Endothelial cell of umbilical vein (primary cell): ENCODE measurements at regions not wholly inside any gene's neighbourhood (a gene's known extent, or its start where the extent isn't known, plus 50 kb on each side); places are given as distances from the start of the nearest gene placed in this dataset.
"Not testable (repeated sequence)": the region's sequence is repeated elsewhere in the genome, so short reads cannot be mapped to it uniquely, and the experiment has no call there.

Source experiments
- BruUV-seq: library from RNA; stranded (reverse); fragments of 400-500 nt; replicated peaks from 2 replicates; lab custom pipeline; 2021; lab: Mats Ljungman, UMichigan
- CTCF ChIA-PET: fragments of 300-600, 350-600 bp; sonication (Branson Sonifier 250); formaldehyde crosslinking; loops from one replicate; lab custom pipeline; 2021; ENCODE audit warnings: antibody characterized with exemption, inconsistent platforms; lab: Charles Lee
- POLR2A ChIA-PET: fragments of 300-600, 350-600 bp; sonication (Branson Sonifier 250); formaldehyde crosslinking; loops from one replicate; lab custom pipeline; 2021; ENCODE audit warnings: antibody characterized with exemption, inconsistent platforms; lab: Charles Lee
- DNase-seq: peaks from one replicate; pipeline ENCODE4 v3.0.0-alpha.2; 2011; ENCODE audit warnings: low read depth, low spot score
- FAIRE-seq: peaks from 2 replicates; lab custom pipeline; 2011; peaks lifted over from hg19 to GRCh38; lab: Jason Lieb, UNC
- H2AFZ ChIP-seq: 2 replicates; pipeline ENCODE4 v1.6.0; 2012; ENCODE audit warnings: low read depth, low read length, control low read depth, inconsistent platforms
- H3K27ac ChIP-seq: 2 replicates; pipeline ENCODE4 v1.5.1; 2011; ENCODE audit warnings: low read depth, mild to moderate bottlenecking, control low read depth, low read length, moderate library complexity; ENCODE audit not compliant: insufficient read depth
- H3K27me3 ChIP-seq, 2 experiments: 2 replicates each; pipeline versions ENCODE4 v1.6.0 to v1.6.1; 2011; ENCODE audit warnings: low read length in 2 of 2, mixed read lengths in 1 of 2; ENCODE audit not compliant: control insufficient read depth in 2 of 2, insufficient read depth in 2 of 2
- H3K36me3 ChIP-seq, 2 experiments: 2 replicates in 1 of 2; 3 replicates in 1 of 2; pipeline ENCODE4 v1.5.1; 2011; ENCODE audit warnings: low read length in 2 of 2, mild to moderate bottlenecking in 1 of 2, moderate library complexity in 1 of 2; ENCODE audit not compliant: control insufficient read depth in 2 of 2, insufficient read depth in 2 of 2; ENCODE audit errors: extremely low read depth in 1 of 2
- H3K4me1 ChIP-seq: 3 replicates; pipeline ENCODE4 v1.5.1; 2011; ENCODE audit warnings: mild to moderate bottlenecking, low read length; ENCODE audit not compliant: control insufficient read depth, insufficient read depth; ENCODE audit errors: extremely low read depth
- H3K4me2 ChIP-seq: 2 replicates; pipeline ENCODE4 v1.6.1; 2011; ENCODE audit warnings: low read length, control low read depth, mixed read lengths; ENCODE audit not compliant: insufficient read depth
- H3K4me3 ChIP-seq, 3 experiments: fragments of 200-600 bp in 1 of 3; sonication (generic), shearing (Covaris generic) in 1 of 3; replicated peaks in 1 of 3; 2 replicates each; pipeline ENCODE4 v1.5.1; 2011 to 2016; ENCODE audit warnings: control low read depth in 3 of 3, low read length in 3 of 3, mild to moderate bottlenecking in 2 of 3, inconsistent platforms in 1 of 3, low read depth in 1 of 3, moderate library complexity in 1 of 3; ENCODE audit not compliant: insufficient read depth in 1 of 3
- H3K79me2 ChIP-seq: 2 replicates; pipeline ENCODE4 v1.6.0; 2012; ENCODE audit warnings: low read length, inconsistent platforms; ENCODE audit not compliant: control insufficient read depth, insufficient read depth
- H3K9ac ChIP-seq: replicated peaks from 2 replicates; pipeline ENCODE3; 2011; ENCODE audit warnings: low read length, control low read depth; ENCODE audit not compliant: insufficient read depth; ENCODE audit errors: extremely low read depth
- H3K9me1 ChIP-seq: replicated peaks from 3 replicates; pipeline ENCODE4 v1.6.0; 2011; ENCODE audit warnings: mild to moderate bottlenecking, low read length; ENCODE audit not compliant: control insufficient read depth, insufficient read depth; ENCODE audit errors: extremely low read depth
- H3K9me3 ChIP-seq: replicated peaks from 2 replicates; pipeline ENCODE4 v1.5.1; 2012; ENCODE audit warnings: low read length, inconsistent platforms; ENCODE audit not compliant: control insufficient read depth, insufficient read depth
- H4K20me1 ChIP-seq: replicated peaks from 2 replicates; pipeline ENCODE3; 2011; ENCODE audit warnings: mild to moderate bottlenecking, low read length; ENCODE audit not compliant: control insufficient read depth, insufficient read depth; ENCODE audit errors: extremely low read depth
- CTCF ChIP-seq, 2 donors: IDR thresholded peaks; 1 replicate in 1 of 2; 2 replicates in 1 of 2; pipeline ENCODE4 v1.5.1; 2011; ENCODE audit warnings: low read length in 2 of 2, mild to moderate bottlenecking in 2 of 2, moderate library complexity in 2 of 2, control low read depth in 1 of 2, inconsistent platforms in 1 of 2, low read depth in 1 of 2; ENCODE audit not compliant: insufficient read depth in 1 of 2; ENCODE audit errors: extremely low read depth in 1 of 2
- EZH2 ChIP-seq: IDR thresholded peaks from 2 replicates; pipeline ENCODE4 v1.6.1; 2012; ENCODE audit warnings: borderline replicate concordance, low read depth, mild to moderate bottlenecking, moderate library complexity, low read length, inconsistent platforms; ENCODE audit not compliant: severe bottlenecking
- FOS ChIP-seq: IDR thresholded peaks from 2 replicates; pipeline ENCODE4 v1.6.1; 2011; ENCODE audit warnings: mild to moderate bottlenecking, low read length, moderate library complexity, borderline replicate concordance; ENCODE audit not compliant: insufficient read depth
- GATA2 ChIP-seq: IDR thresholded peaks from 2 replicates; pipeline ENCODE4 v1.7.0; 2011; ENCODE audit warnings: low read depth, mild to moderate bottlenecking, moderate library complexity, mixed read lengths, low read length; ENCODE audit not compliant: insufficient read length, insufficient read depth
- JUN ChIP-seq: IDR thresholded peaks from 2 replicates; pipeline ENCODE4 v1.6.1; 2011; ENCODE audit warnings: borderline replicate concordance, low read depth; ENCODE audit not compliant: insufficient read length, insufficient read depth
- MYC ChIP-seq: IDR thresholded peaks from one replicate; pipeline ENCODE4 v1.6.1; 2011; ENCODE audit warnings: mild to moderate bottlenecking, low read depth, low read length
- POLR2A ChIP-seq: IDR thresholded peaks from 2 replicates; pipeline ENCODE4 v1.6.1; 2012; ENCODE audit warnings: low read depth, mild to moderate bottlenecking, control low read depth, low read length
- POLR2AphosphoS5 ChIP-seq: IDR thresholded peaks from 2 replicates; pipeline ENCODE4 v1.6.1; 2012; ENCODE audit warnings: low read depth, mild to moderate bottlenecking, control low read depth, low read length, moderate library complexity; ENCODE audit not compliant: insufficient read depth
- dilution Hi-C: fragments of 300-500 bp; cut with MboI; formaldehyde crosslinking; loops from one replicate; pipeline ENCODE4 v1.15.0; 2019; ENCODE audit warnings: low sequenced_read_pairs; ENCODE audit not compliant: extremely low pct_ligation_motif_present
- intact Hi-C: fragments of 100-400 bp; cut with micrococcal nuclease; formaldehyde crosslinking; loops from one replicate; pipeline ENCODE4 v1.10.0; 2022
- TF ChIP-seq, protein P1 (sequence below): IDR thresholded peaks from 2 replicates; pipeline ENCODE4 v1.6.1; 2011; ENCODE audit not compliant: insufficient read depth, insufficient read length

DNA sequence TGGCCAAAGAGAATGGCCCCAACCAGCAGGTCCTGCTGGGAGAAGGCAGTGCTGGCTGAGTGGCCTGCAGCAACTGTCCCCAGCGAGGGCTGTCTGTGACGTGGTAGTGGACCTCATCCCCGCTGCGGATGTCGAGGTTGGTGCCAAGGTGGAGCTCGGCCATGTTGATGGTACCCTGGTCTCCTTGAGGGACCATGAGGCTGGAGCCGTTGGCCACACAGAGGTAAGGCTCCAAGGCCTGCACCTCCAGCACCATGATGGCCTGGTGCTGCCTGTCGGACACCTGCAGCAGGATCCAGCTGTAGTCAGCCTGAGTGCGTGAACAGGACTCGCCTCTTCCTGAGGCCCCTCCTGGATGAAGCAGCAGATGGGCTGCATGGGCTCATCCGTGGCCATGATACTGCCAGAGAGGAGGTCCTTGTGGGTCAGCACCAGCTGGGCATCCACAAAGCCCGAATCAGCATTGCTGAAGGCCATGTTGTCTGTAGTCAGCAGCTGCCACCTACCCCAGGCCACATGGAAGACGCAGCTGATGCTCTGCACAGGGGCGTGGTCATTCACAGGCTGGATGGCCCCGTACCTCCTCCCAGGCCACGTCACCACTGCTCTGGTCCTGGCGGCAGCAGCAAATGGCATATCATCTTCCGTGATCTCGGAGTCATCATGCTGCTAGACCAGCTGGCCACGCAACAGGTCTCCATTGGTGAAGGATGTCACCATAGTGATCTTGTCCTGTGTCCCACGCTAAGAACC lies 167.5 kb downstream of the GOLGA6L4 start:
- Histone ChIP-seq H4K20me1 (no peaks in the 10 kb centered on the region), H3K27me3 (no peaks in the 10 kb centered on the region), H3K36me3 (no peaks in the 10 kb centered on the region), H3K4me1 (no peaks in the 10 kb centered on the region), H2AFZ (no peak overlapping the region), H3K4me2 (no peak overlapping the region), H3K9ac (no peak overlapping the region), H3K9me3 (no peaks in the 10 kb centered on the region), H3K9me1 (no peaks in the 10 kb centered on the region), H3K27ac (no peak overlapping the region), H3K4me3 (no peak overlapping the region), H3K79me2 (no peaks in the 10 kb centered on the region)
- ChIA-PET CTCF (no interaction called here), POLR2A (no interaction called here)
- BruUV-seq, result no TSS peak
- intact Hi-C loops, result no loop called here
- FAIRE-seq (no peak), DNase-seq (no peak)
- TF ChIP-seq POLR2A (no peak), GATA2 (no peak), MYC (no peak), POLR2AphosphoS5 (no peak), CTCF (IDR thresholded peaks at IDR 0.05; ENCODE audit: extremely low read depth in 1 of 2, insufficient read depth in 1 of 2, low read depth in 1 of 2, low read length in 2 of 2) (no peak), EZH2 (no peak), JUN (no peak), FOS (no peak)
- TF ChIP-seq, protein P1, sequence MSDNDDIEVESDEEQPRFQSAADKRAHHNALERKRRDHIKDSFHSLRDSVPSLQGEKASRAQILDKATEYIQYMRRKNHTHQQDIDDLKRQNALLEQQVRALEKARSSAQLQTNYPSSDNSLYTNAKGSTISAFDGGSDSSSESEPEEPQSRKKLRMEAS, result no peak
- dilution Hi-C loops, result no loop called here

DNA sequence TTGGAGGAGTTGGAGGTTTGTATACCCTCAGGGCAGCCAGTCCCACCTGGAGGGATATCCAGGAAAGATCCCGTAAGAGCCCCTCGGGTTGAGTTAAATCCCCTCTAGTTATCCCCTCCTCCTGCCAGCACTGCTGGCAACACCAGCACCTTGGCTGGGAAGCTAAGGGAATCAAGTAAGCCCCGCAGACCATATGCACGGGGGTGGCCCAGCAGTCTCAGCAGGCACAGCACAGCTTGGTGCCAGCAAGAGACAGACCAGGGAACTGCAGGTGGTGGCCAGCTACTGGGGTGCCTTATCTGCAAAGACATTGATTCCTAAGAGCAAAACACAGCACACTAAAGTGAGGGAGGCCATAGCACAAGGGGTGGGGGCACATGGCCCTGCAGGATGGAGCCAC lies 173.8 kb downstream of the GOLGA6L4 start:
- intact Hi-C loops, H3K36me3 ChIP-seq, H2AFZ ChIP-seq, H3K9me3 ChIP-seq, H3K27ac ChIP-seq, H3K79me2 ChIP-seq, H3K9ac ChIP-seq, DNase-seq, dilution Hi-C loops, CTCF ChIA-PET, BruUV-seq, H3K4me1 ChIP-seq, H3K27me3 ChIP-seq, H3K4me2 ChIP-seq, H3K4me3 ChIP-seq, H3K9me1 ChIP-seq, H4K20me1 ChIP-seq, POLR2A ChIA-PET, FAIRE-seq: not testable (repeated sequence)
